ENCODE measurements at regions not wholly inside any gene's neighbourhood (a gene's known extent, or its start where the extent isn't known, plus 50 kb on each side); places are given as distances from the start of the nearest gene placed in this dataset.

DNA sequence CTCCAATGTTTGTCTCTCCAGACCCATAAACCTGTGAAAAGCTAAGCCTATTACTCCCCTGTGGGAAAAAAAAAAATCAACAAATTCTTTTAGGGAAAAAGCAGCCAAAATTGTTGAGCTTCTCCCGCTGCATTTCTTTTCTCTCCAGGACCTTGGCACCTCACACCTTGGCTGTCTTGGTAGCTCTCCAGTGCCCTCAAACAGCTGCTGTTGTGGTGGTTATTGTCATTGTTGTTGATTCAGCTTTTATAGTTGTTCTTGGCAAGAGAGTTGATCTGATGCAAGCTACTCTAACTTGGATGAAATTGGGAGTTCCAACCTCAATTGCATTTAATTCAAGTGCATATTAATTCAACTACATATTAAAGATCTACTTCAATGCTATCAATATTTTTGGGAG, 516.9 kb upstream of the LARGE1 start:
- no peaks in the 10 kb centered on the region for H3K79me2 ChIP-seq (ENCODE audit: insufficient read depth, low read depth)
- H3K4me2 ChIP-seq = no peak overlapping the region
- H3K9ac ChIP-seq = no peak overlapping the region
- H3K27me3 ChIP-seq (ENCODE audit: insufficient read depth, low read depth) = no peaks in the 10 kb centered on the region
- no peak overlapping the region for H2AFZ ChIP-seq (ENCODE audit: low read depth)
- H3K4me3 ChIP-seq (IDR thresholded peaks at IDR 0.05; ENCODE audit: insufficient read depth, low read depth, low read length) = no peak overlapping the region
- TF ChIP-seq, protein P1, sequence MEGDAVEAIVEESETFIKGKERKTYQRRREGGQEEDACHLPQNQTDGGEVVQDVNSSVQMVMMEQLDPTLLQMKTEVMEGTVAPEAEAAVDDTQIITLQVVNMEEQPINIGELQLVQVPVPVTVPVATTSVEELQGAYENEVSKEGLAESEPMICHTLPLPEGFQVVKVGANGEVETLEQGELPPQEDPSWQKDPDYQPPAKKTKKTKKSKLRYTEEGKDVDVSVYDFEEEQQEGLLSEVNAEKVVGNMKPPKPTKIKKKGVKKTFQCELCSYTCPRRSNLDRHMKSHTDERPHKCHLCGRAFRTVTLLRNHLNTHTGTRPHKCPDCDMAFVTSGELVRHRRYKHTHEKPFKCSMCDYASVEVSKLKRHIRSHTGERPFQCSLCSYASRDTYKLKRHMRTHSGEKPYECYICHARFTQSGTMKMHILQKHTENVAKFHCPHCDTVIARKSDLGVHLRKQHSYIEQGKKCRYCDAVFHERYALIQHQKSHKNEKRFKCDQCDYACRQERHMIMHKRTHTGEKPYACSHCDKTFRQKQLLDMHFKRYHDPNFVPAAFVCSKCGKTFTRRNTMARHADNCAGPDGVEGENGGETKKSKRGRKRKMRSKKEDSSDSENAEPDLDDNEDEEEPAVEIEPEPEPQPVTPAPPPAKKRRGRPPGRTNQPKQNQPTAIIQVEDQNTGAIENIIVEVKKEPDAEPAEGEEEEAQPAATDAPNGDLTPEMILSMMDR (conservative IDR thresholded peaks at IDR 0.05; ENCODE audit: low read depth, low read length) = no peak
- H3K27ac ChIP-seq = no peak overlapping the region
- H4K20me1 ChIP-seq (ENCODE audit: insufficient read depth) = no peaks in the 10 kb centered on the region
- no peaks in the 10 kb centered on the region for H3K4me1 ChIP-seq (ENCODE audit: low read depth, poor library complexity, severe bottlenecking)
- H3K36me3 ChIP-seq (ENCODE audit: insufficient read depth) = no peaks in the 10 kb centered on the region

GRCh38 chr22:34454598-34454997, 534.3 kb upstream of the LARGE1 start:
- no peaks in the 10 kb centered on the region for H4K20me1 ChIP-seq (ENCODE audit: insufficient read depth)
- H3K27me3 ChIP-seq (ENCODE audit: insufficient read depth, low read depth) = no peaks in the 10 kb centered on the region

DNA sequence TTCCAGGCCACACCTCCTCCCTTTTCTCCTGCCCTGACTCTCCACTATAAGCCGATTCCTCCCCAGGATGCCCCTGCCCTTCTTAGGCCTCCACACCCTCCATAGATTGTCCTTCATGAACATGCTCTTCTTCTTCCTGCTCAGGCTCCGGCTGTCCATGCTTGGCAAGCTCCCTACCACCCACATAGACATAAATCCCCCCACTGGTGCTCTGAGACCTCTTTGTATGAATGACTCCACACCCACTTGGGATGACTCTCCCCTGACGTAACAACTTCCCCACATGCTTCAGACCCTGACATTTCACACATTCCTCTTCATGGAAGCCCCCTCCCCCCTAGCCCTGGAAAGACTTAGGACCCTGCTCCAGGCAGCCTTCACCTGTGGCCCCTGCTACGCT, 542.5 kb upstream of the LARGE1 start:
- Histone ChIP-seq H2AFZ (ENCODE audit: low read depth) (no peak overlapping the region), H3K27ac (no peak overlapping the region), H3K4me3 (IDR thresholded peaks at IDR 0.05; ENCODE audit: insufficient read depth, low read depth, low read length) (no peak overlapping the region), H3K9ac (no peak overlapping the region), H4K20me1 (ENCODE audit: insufficient read depth) (no peaks in the 10 kb centered on the region), H3K79me2 (ENCODE audit: insufficient read depth, low read depth) (no peaks in the 10 kb centered on the region), H3K4me2 (no peak overlapping the region), H3K27me3 (ENCODE audit: insufficient read depth, low read depth) (no peaks in the 10 kb centered on the region), H3K4me1 (ENCODE audit: low read depth, poor library complexity, severe bottlenecking) (no peaks in the 10 kb centered on the region), H3K36me3 (ENCODE audit: insufficient read depth) (no peaks in the 10 kb centered on the region)
- TF ChIP-seq, protein P1 (conservative IDR thresholded peaks at IDR 0.05; ENCODE audit: low read depth, low read length) = no peak

More at GRCh38 chr22:34454598-34454997, 534.3 kb upstream of the LARGE1 start:
- TF ChIP-seq, protein P1 (conservative IDR thresholded peaks at IDR 0.05; ENCODE audit: low read depth, low read length) = no peak
- H3K4me1 ChIP-seq (ENCODE audit: low read depth, poor library complexity, severe bottlenecking) = no peaks in the 10 kb centered on the region
- no peak overlapping the region for H3K4me2 ChIP-seq
- no peak overlapping the region for H3K27ac ChIP-seq
- H3K9ac ChIP-seq = no peak overlapping the region
- no peak overlapping the region for H3K4me3 ChIP-seq (IDR thresholded peaks at IDR 0.05; ENCODE audit: insufficient read depth, low read depth, low read length)
- H3K79me2 ChIP-seq (ENCODE audit: insufficient read depth, low read depth) = no peaks in the 10 kb centered on the region
- H3K36me3 ChIP-seq (ENCODE audit: insufficient read depth) = no peaks in the 10 kb centered on the region
- no peak overlapping the region for H2AFZ ChIP-seq (ENCODE audit: low read depth)

GRCh38 chr22:34475886-34476285, 555.6 kb upstream of the LARGE1 start:
- TF ChIP-seq, protein P1 (conservative IDR thresholded peaks at IDR 0.05; ENCODE audit: low read depth, low read length) = no peak
- no peak overlapping the region for H3K4me3 ChIP-seq (IDR thresholded peaks at IDR 0.05; ENCODE audit: insufficient read depth, low read depth, low read length)
- H3K4me2 ChIP-seq = no peak overlapping the region
- no peaks in the 10 kb centered on the region for H3K79me2 ChIP-seq (ENCODE audit: insufficient read depth, low read depth)
- H3K4me1 ChIP-seq (ENCODE audit: low read depth, poor library complexity, severe bottlenecking) = no peaks in the 10 kb centered on the region
- H4K20me1 ChIP-seq (ENCODE audit: insufficient read depth) = no peaks in the 10 kb centered on the region
- no peak overlapping the region for H2AFZ ChIP-seq (ENCODE audit: low read depth)
- no peaks in the 10 kb centered on the region for H3K36me3 ChIP-seq (ENCODE audit: insufficient read depth)
- no peak overlapping the region for H3K27ac ChIP-seq
- H3K9ac ChIP-seq = no peak overlapping the region
- H3K27me3 ChIP-seq (ENCODE audit: insufficient read depth, low read depth) = no peaks in the 10 kb centered on the region

Data from KMS-11 (cell line).